ENCODE measurements at regions not wholly inside any gene's neighbourhood (a gene's known extent, or its start where the extent isn't known, plus 50 kb on each side); places are given as distances from the start of the nearest gene placed in this dataset.

GRCh38 chr2:67717692-67718091 lies 320.6 kb downstream of the ETAA1 start:
- no peaks in the 10 kb centered on the region for H3K4me1 ChIP-seq
- H3K27me3 ChIP-seq, result no peaks in the 10 kb centered on the region
- no peak overlapping the region for H3K9ac ChIP-seq
- H3K4me3 ChIP-seq, result no peak overlapping the region
- H4K20me1 ChIP-seq, result no peaks in the 10 kb centered on the region
- no peak overlapping the region for H3K27ac ChIP-seq
- H3K36me3 ChIP-seq, result no peaks in the 10 kb centered on the region
- TF ChIP-seq Cebpa-rat (IDR thresholded peaks at IDR 0.05), result no peak
- no peak overlapping the region for H3K4me2 ChIP-seq
- peaks cover 16% of the 10 kb centered on the region for H3K9me3 ChIP-seq

GRCh38 chr2:67719351-67719750 lies 322.2 kb downstream of the ETAA1 start:
- H3K9me3 ChIP-seq, result peaks cover 16% of the 10 kb centered on the region
- TF ChIP-seq Cebpa-rat (IDR thresholded peaks at IDR 0.05), result no peak

GRCh38 chr2:67721516-67721915 lies 324.4 kb downstream of the ETAA1 start:
- TF ChIP-seq Cebpa-rat (IDR thresholded peaks at IDR 0.05), result no peak
- Histone ChIP-seq H3K27ac (no peak overlapping the region), H3K4me2 (no peak overlapping the region), H3K9ac (no peak overlapping the region), H3K4me3 (no peak overlapping the region), H3K36me3 (no peaks in the 10 kb centered on the region), H3K9me3 (peaks cover 16% of the 10 kb centered on the region), H3K27me3 (no peaks in the 10 kb centered on the region), H4K20me1 (no peaks in the 10 kb centered on the region), H3K4me1 (no peaks in the 10 kb centered on the region)

More at GRCh38 chr2:67719351-67719750, 322.2 kb downstream of the ETAA1 start:
- Histone ChIP-seq H3K27me3 (no peaks in the 10 kb centered on the region), H3K36me3 (no peaks in the 10 kb centered on the region), H3K4me3 (no peak overlapping the region), H3K4me1 (no peaks in the 10 kb centered on the region), H3K4me2 (no peak overlapping the region), H3K27ac (no peak overlapping the region), H3K9ac (no peak overlapping the region), H4K20me1 (no peaks in the 10 kb centered on the region)

GRCh38 chr2:67724261-67724660 lies 327.1 kb downstream of the ETAA1 start:
- Histone ChIP-seq H3K9me3 (peaks cover 16% of the 10 kb centered on the region), H3K4me2 (no peak overlapping the region), H3K9ac (no peak overlapping the region), H4K20me1 (no peaks in the 10 kb centered on the region), H3K36me3 (no peaks in the 10 kb centered on the region), H3K4me3 (no peak overlapping the region), H3K4me1 (no peaks in the 10 kb centered on the region), H3K27me3 (no peaks in the 10 kb centered on the region), H3K27ac (no peak overlapping the region)
- TF ChIP-seq Cebpa-rat (IDR thresholded peaks at IDR 0.05), result no peak

- Histone ChIP-seq H3K9me3 (peaks cover 14% of the 10 kb centered on the region), H3K27ac (no peak overlapping the region), H4K20me1 (no peaks in the 10 kb centered on the region), H3K36me3 (no peaks in the 10 kb centered on the region), H3K9ac (no peak overlapping the region), H3K4me1 (no peaks in the 10 kb centered on the region), H3K4me3 (no peak overlapping the region), H3K27me3 (no peaks in the 10 kb centered on the region), H3K4me2 (no peak overlapping the region)
- no peak for TF ChIP-seq Cebpa-rat (IDR thresholded peaks at IDR 0.05)
Observed at GRCh38 chr2:67725731-67726130, 328.6 kb downstream of the ETAA1 start.

- Histone ChIP-seq H3K36me3 (no peaks in the 10 kb centered on the region), H3K9me3 (peaks cover 7% of the 10 kb centered on the region), H3K27me3 (no peaks in the 10 kb centered on the region), H3K27ac (no peak overlapping the region), H4K20me1 (no peaks in the 10 kb centered on the region), H3K4me3 (no peak overlapping the region), H3K9ac (no peak overlapping the region), H3K4me1 (no peaks in the 10 kb centered on the region), H3K4me2 (no peak overlapping the region)
- no peak for TF ChIP-seq Cebpa-rat (IDR thresholded peaks at IDR 0.05)
Observed at GRCh38 chr2:67726416-67726815, 329.3 kb downstream of the ETAA1 start.

- Histone ChIP-seq H3K27me3 (no peaks in the 10 kb centered on the region), H3K4me2 (no peak overlapping the region), H3K27ac (no peak overlapping the region), H4K20me1 (no peaks in the 10 kb centered on the region), H3K36me3 (no peaks in the 10 kb centered on the region), H3K4me1 (no peaks in the 10 kb centered on the region), H3K4me3 (no peak overlapping the region), H3K9ac (no peak overlapping the region), H3K9me3 (no peaks in the 10 kb centered on the region)
- no peak for TF ChIP-seq Cebpa-rat (IDR thresholded peaks at IDR 0.05)
Observed at GRCh38 chr2:67727131-67727530, 330.0 kb downstream of the ETAA1 start.

- Histone ChIP-seq H4K20me1 (no peaks in the 10 kb centered on the region), H3K9ac (no peak overlapping the region), H3K4me2 (no peak overlapping the region), H3K4me3 (no peak overlapping the region), H3K9me3 (no peaks in the 10 kb centered on the region), H3K27me3 (no peaks in the 10 kb centered on the region), H3K27ac (no peak overlapping the region), H3K36me3 (no peaks in the 10 kb centered on the region), H3K4me1 (no peaks in the 10 kb centered on the region)
- TF ChIP-seq Cebpa-rat (IDR thresholded peaks at IDR 0.05), result no peak
Observed at GRCh38 chr2:67727623-67728022, 330.5 kb downstream of the ETAA1 start.

GRCh38 chr2:67729474-67729873 lies 332.3 kb downstream of the ETAA1 start:
- H3K36me3 ChIP-seq, result no peaks in the 10 kb centered on the region
- TF ChIP-seq Cebpa-rat (IDR thresholded peaks at IDR 0.05), result no peak
- H3K4me3 ChIP-seq, result no peak overlapping the region
- H4K20me1 ChIP-seq, result no peaks in the 10 kb centered on the region
- no peaks in the 10 kb centered on the region for H3K27me3 ChIP-seq
- no peaks in the 10 kb centered on the region for H3K4me1 ChIP-seq
- H3K9ac ChIP-seq, result no peak overlapping the region
- H3K4me2 ChIP-seq, result no peak overlapping the region
- no peak overlapping the region for H3K27ac ChIP-seq
- no peaks in the 10 kb centered on the region for H3K9me3 ChIP-seq

- Histone ChIP-seq H3K27me3 (no peaks in the 10 kb centered on the region), H3K36me3 (no peaks in the 10 kb centered on the region), H3K4me1 (no peaks in the 10 kb centered on the region), H3K9ac (no peak overlapping the region), H3K27ac (no peak overlapping the region), H3K4me3 (no peak overlapping the region), H3K9me3 (no peaks in the 10 kb centered on the region), H3K4me2 (no peak overlapping the region), H4K20me1 (no peaks in the 10 kb centered on the region)
- no peak for TF ChIP-seq Cebpa-rat (IDR thresholded peaks at IDR 0.05)
Observed at GRCh38 chr2:67733517-67733916, 329.3 kb downstream of the C1D start.

- no peak for TF ChIP-seq Cebpa-rat (IDR thresholded peaks at IDR 0.05)
- Histone ChIP-seq H3K9me3 (no peaks in the 10 kb centered on the region), H3K27ac (no peak overlapping the region), H3K9ac (no peak overlapping the region), H3K4me2 (no peak overlapping the region), H4K20me1 (no peaks in the 10 kb centered on the region), H3K4me1 (no peaks in the 10 kb centered on the region), H3K4me3 (no peak overlapping the region), H3K27me3 (no peaks in the 10 kb centered on the region), H3K36me3 (no peaks in the 10 kb centered on the region)
Observed at GRCh38 chr2:67752199-67752598, 310.6 kb downstream of the C1D start.

Data from BLaER1 (cell line).